ENCODE measurements at regions not wholly inside any gene's neighbourhood (a gene's known extent, or its start where the extent isn't known, plus 50 kb on each side); places are given as distances from the start of the nearest gene placed in this dataset.

GRCh38 chr5:57041570-57041969, 89.6 kb upstream of the MIER3 start:
- Mint-ChIP-seq H3K9me3 (ENCODE audit: unreplicated experiment) (no peaks in the 10 kb centered on the region), H3K4me3 (ENCODE audit: unreplicated experiment) (no peak overlapping the region), H3K4me1 (ENCODE audit: low read depth, unreplicated experiment) (no peaks in the 10 kb centered on the region), H3K27me3 (ENCODE audit: unreplicated experiment) (no peaks in the 10 kb centered on the region), H3K27ac (ENCODE audit: unreplicated experiment) (no peak overlapping the region), H3K36me3 (ENCODE audit: unreplicated experiment) (no peaks in the 10 kb centered on the region)
- TF ChIP-seq CTCF (IDR thresholded peaks at IDR 0.05; ENCODE audit: partially characterized antibody, unreplicated experiment) = no peak
- no peak for DNase-seq

- H3K4me1 Mint-ChIP-seq (ENCODE audit: low read depth, unreplicated experiment) = no peaks in the 10 kb centered on the region
- no peaks in the 10 kb centered on the region for H3K36me3 Mint-ChIP-seq (ENCODE audit: unreplicated experiment)
- no peak overlapping the region for H3K4me3 Mint-ChIP-seq (ENCODE audit: unreplicated experiment)
- no peak for DNase-seq
- no peaks in the 10 kb centered on the region for H3K9me3 Mint-ChIP-seq (ENCODE audit: unreplicated experiment)
- no peaks in the 10 kb centered on the region for H3K27me3 Mint-ChIP-seq (ENCODE audit: unreplicated experiment)
- TF ChIP-seq CTCF (IDR thresholded peaks at IDR 0.05; ENCODE audit: partially characterized antibody, unreplicated experiment) = no peak
- H3K27ac Mint-ChIP-seq (ENCODE audit: unreplicated experiment) = no peak overlapping the region
These were observed 90.6 kb upstream of the MIER3 start for GRCh38 chr5:57042524-57042931.

- H3K9me3 Mint-ChIP-seq (ENCODE audit: unreplicated experiment) = no peaks in the 10 kb centered on the region
- H3K27me3 Mint-ChIP-seq (ENCODE audit: unreplicated experiment) = no peaks in the 10 kb centered on the region
- DNase-seq = no peak
- no peaks in the 10 kb centered on the region for H3K36me3 Mint-ChIP-seq (ENCODE audit: unreplicated experiment)
- no peak overlapping the region for H3K4me3 Mint-ChIP-seq (ENCODE audit: unreplicated experiment)
- no peak for TF ChIP-seq CTCF (IDR thresholded peaks at IDR 0.05; ENCODE audit: partially characterized antibody, unreplicated experiment)
- no peaks in the 10 kb centered on the region for H3K4me1 Mint-ChIP-seq (ENCODE audit: low read depth, unreplicated experiment)
- H3K27ac Mint-ChIP-seq (ENCODE audit: unreplicated experiment) = no peak overlapping the region
These were observed 102.2 kb upstream of the MIER3 start for GRCh38 chr5:57054135-57054534.

GRCh38 chr5:57054671-57055070, 102.7 kb upstream of the MIER3 start:
- H3K27me3 Mint-ChIP-seq (ENCODE audit: unreplicated experiment) = no peaks in the 10 kb centered on the region
- H3K4me3 Mint-ChIP-seq (ENCODE audit: unreplicated experiment) = no peak overlapping the region
- DNase-seq = no peak
- no peak overlapping the region for H3K27ac Mint-ChIP-seq (ENCODE audit: unreplicated experiment)
- no peaks in the 10 kb centered on the region for H3K4me1 Mint-ChIP-seq (ENCODE audit: low read depth, unreplicated experiment)
- no peaks in the 10 kb centered on the region for H3K36me3 Mint-ChIP-seq (ENCODE audit: unreplicated experiment)
- no peak for TF ChIP-seq CTCF (IDR thresholded peaks at IDR 0.05; ENCODE audit: partially characterized antibody, unreplicated experiment)
- no peaks in the 10 kb centered on the region for H3K9me3 Mint-ChIP-seq (ENCODE audit: unreplicated experiment)

GRCh38 chr5:57055731-57056130, 103.8 kb upstream of the MIER3 start:
- no peak for TF ChIP-seq CTCF (IDR thresholded peaks at IDR 0.05; ENCODE audit: partially characterized antibody, unreplicated experiment)
- Mint-ChIP-seq H3K27ac (ENCODE audit: unreplicated experiment) (no peak overlapping the region), H3K4me3 (ENCODE audit: unreplicated experiment) (no peak overlapping the region), H3K9me3 (ENCODE audit: unreplicated experiment) (no peaks in the 10 kb centered on the region), H3K36me3 (ENCODE audit: unreplicated experiment) (no peaks in the 10 kb centered on the region), H3K27me3 (ENCODE audit: unreplicated experiment) (no peaks in the 10 kb centered on the region), H3K4me1 (ENCODE audit: low read depth, unreplicated experiment) (no peaks in the 10 kb centered on the region)
- DNase-seq = no peak

Data from glutamatergic neuron (in vitro differentiated cells).